ENCODE measurements at regions not wholly inside any gene's neighbourhood (a gene's known extent, or its start where the extent isn't known, plus 50 kb on each side); places are given as distances from the start of the nearest gene placed in this dataset.
"Not testable (repeated sequence)": the region's sequence is repeated elsewhere in the genome, so short reads cannot be mapped to it uniquely, and the experiment has no call there.

GRCh38 chr2:53206226-53206625, 561.4 kb upstream of the CHAC2 start:
- TF ChIP-seq POLR2AphosphoS5, CTCF (IDR thresholded peaks at IDR 0.05): not testable (repeated sequence)

All from sigmoid colon (tissue), 4 donors.